Breast epithelium (tissue), 4 donors: ENCODE measurements at regions not wholly inside any gene's neighbourhood (a gene's known extent, or its start where the extent isn't known, plus 50 kb on each side); places are given as distances from the start of the nearest gene placed in this dataset.

Source experiments
- DNase-seq, 2 donors: peaks; one replicate each; pipeline ENCODE4 v3.0.0-alpha.2; 2019; ENCODE audit warnings: low spot score in 2 of 2
- H3K27ac ChIP-seq, 2 donors: fragments of 200-600 bp; sonication (generic) in 1 of 2; one replicate each; pipeline ENCODE4 v1.5.1; 2016 to 2019; ENCODE audit warnings: mild to moderate bottlenecking in 1 of 2
- H3K27me3 ChIP-seq, 2 donors: fragments of 200-600 bp; sonication (generic) in 1 of 2; one replicate each; pipeline versions ENCODE4 v1.5.1 to v1.6.0; 2017 to 2019; ENCODE audit warnings: control low read depth in 1 of 2, mild to moderate bottlenecking in 1 of 2
- H3K36me3 ChIP-seq: fragments of 200-600 bp; one replicate; pipeline ENCODE4 v1.5.1; 2019
- H3K4me1 ChIP-seq, 2 donors: fragments of 200-600 bp; sonication (generic); one replicate each; pipeline ENCODE4 v1.5.1; 2016 to 2019; ENCODE audit warnings: control low read depth in 1 of 2
- H3K4me3 ChIP-seq, 3 donors: fragments of 200-600 bp; sonication (generic); 1 replicate in 2 of 3; 2 replicates in 1 of 3; pipeline ENCODE4 v1.5.1; 2016 to 2019; ENCODE audit warnings: mild to moderate bottlenecking in 3 of 3, moderate library complexity in 2 of 3
- H3K9me3 ChIP-seq, 2 donors: fragments of 200-600 bp; sonication (generic) in 1 of 2; one replicate each; pipeline ENCODE4 v1.5.1; 2016 to 2019; ENCODE audit warnings: control low read depth in 1 of 2
- CTCF ChIP-seq, 3 donors: fragments of 450-650 bp; IDR thresholded peaks; one replicate each; pipeline ENCODE4 v1.5.1; 2016 to 2017; ENCODE audit warnings: antibody characterized with exemption in 3 of 3, mild to moderate bottlenecking in 3 of 3, moderate library complexity in 3 of 3
- POLR2A ChIP-seq: fragments of 450-650 bp; IDR thresholded peaks from one replicate; pipeline ENCODE4 v1.6.1; 2016; ENCODE audit warnings: antibody characterized with exemption, mild to moderate bottlenecking, moderate library complexity
- POLR2AphosphoS5 ChIP-seq, 3 donors: sonication (generic); formaldehyde crosslinking; IDR thresholded peaks; one replicate each; pipeline ENCODE4 v1.6.1; 2017; ENCODE audit warnings: antibody characterized with exemption in 3 of 3
- intact Hi-C: fragments of 100-400 bp; cut with DNase I; formaldehyde crosslinking; loops from one replicate; pipeline ENCODE4 v1.15.1; 2023; ENCODE audit warnings: low total_unique reads

GRCh38 chr15:46848704-46849103 is 868.6 kb upstream of the SEMA6D start:
- no peaks in the 10 kb centered on the region for H3K27me3 ChIP-seq
- DNase-seq: no peak
- H3K36me3 ChIP-seq: no peaks in the 10 kb centered on the region
- no peak for TF ChIP-seq POLR2AphosphoS5 (IDR thresholded peaks at IDR 0.05)
- TF ChIP-seq POLR2A: no peak
- TF ChIP-seq CTCF (IDR thresholded peaks at IDR 0.05): no peak
- intact Hi-C loops: no loop called here
- H3K4me1 ChIP-seq: no peaks in the 10 kb centered on the region
- H3K9me3 ChIP-seq: peaks cover 4 to 7% of the 10 kb centered on the region in 2 donors
- no peak overlapping the region for H3K4me3 ChIP-seq
- H3K27ac ChIP-seq: no peak overlapping the region

DNA sequence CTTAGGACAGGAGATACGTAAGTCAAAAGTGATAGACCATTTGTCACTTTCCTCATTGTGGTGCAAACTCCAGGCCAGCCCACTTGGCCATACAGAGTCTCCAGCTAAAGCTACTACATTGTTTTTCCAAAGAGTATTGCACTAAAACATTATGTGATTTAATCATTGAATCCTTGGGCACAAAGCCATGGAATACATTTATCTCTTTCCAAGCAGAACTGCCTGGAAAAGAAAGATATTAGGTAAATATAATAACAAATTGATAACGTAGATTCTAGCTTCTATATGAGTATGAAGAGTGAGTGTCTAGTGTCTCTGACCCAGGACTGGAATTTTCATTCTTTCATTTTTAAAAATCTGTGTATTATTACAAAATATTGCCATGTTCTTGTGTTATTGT is 863.7 kb upstream of the SEMA6D start:
- DNase-seq: no peak
- H3K27me3 ChIP-seq: no peaks in the 10 kb centered on the region
- H3K9me3 ChIP-seq: no peaks in the 10 kb centered on the region
- no peak for TF ChIP-seq CTCF (IDR thresholded peaks at IDR 0.05)
- no peak for TF ChIP-seq POLR2AphosphoS5 (IDR thresholded peaks at IDR 0.05)
- no peak for TF ChIP-seq POLR2A
- H3K4me3 ChIP-seq: no peak overlapping the region
- H3K4me1 ChIP-seq: no peaks in the 10 kb centered on the region
- H3K36me3 ChIP-seq: no peaks in the 10 kb centered on the region
- no peak overlapping the region for H3K27ac ChIP-seq
- intact Hi-C loops: no loop called here

DNA sequence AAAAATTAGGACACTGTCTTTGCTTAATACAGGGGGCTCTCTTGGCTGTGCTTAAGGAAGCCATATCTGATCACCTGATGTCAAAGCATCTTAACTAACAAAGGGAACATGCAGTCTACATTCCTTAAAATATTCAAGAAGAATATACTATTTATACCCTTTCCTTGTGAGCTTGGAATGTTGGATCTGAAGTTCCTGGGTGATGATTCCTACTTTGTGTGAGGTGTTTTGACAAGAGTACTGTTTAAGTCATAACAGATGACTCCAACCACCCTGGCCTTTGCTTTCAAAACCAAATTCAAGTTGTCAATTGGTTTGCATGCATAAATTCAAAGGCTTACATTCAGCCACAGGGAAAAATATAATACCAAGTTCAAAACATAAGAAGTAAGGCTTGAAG is 862.7 kb upstream of the SEMA6D start:
- no peaks in the 10 kb centered on the region for H3K4me1 ChIP-seq
- H3K9me3 ChIP-seq: no peaks in the 10 kb centered on the region
- no peaks in the 10 kb centered on the region for H3K36me3 ChIP-seq
- intact Hi-C loops: no loop called here
- H3K4me3 ChIP-seq: no peak overlapping the region
- no peaks in the 10 kb centered on the region for H3K27me3 ChIP-seq
- TF ChIP-seq POLR2AphosphoS5 (IDR thresholded peaks at IDR 0.05) (no peak), POLR2A (no peak), CTCF (IDR thresholded peaks at IDR 0.05) (no peak)
- DNase-seq: no peak
- H3K27ac ChIP-seq: no peak overlapping the region

DNA sequence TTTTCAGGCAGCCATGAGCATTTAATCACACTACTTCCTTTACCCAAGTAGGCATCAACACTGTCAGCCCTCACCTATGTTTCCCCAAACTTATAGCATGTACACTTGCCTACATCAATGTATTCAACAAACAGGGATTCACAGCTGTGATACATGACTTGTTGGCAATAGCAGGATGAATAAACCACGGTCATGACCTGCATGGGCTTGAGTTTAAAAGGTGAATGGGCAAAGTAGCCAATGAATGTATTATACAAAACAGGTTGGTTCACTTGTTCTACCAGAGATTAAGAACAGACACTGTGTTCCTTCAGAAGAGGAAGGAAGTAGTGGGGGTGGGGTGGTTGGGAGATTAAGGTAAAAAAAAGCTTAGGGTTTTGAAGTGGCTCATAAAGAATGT is 861.9 kb upstream of the SEMA6D start:
- no peaks in the 10 kb centered on the region for H3K4me1 ChIP-seq
- H3K4me3 ChIP-seq: no peak overlapping the region
- H3K27ac ChIP-seq: no peak overlapping the region
- H3K9me3 ChIP-seq: no peaks in the 10 kb centered on the region
- no peaks in the 10 kb centered on the region for H3K27me3 ChIP-seq
- no peak for TF ChIP-seq POLR2AphosphoS5 (IDR thresholded peaks at IDR 0.05)
- TF ChIP-seq POLR2A: no peak
- TF ChIP-seq CTCF (IDR thresholded peaks at IDR 0.05): no peak
- DNase-seq: no peak
- no peaks in the 10 kb centered on the region for H3K36me3 ChIP-seq
- intact Hi-C loops: no loop called here

DNA sequence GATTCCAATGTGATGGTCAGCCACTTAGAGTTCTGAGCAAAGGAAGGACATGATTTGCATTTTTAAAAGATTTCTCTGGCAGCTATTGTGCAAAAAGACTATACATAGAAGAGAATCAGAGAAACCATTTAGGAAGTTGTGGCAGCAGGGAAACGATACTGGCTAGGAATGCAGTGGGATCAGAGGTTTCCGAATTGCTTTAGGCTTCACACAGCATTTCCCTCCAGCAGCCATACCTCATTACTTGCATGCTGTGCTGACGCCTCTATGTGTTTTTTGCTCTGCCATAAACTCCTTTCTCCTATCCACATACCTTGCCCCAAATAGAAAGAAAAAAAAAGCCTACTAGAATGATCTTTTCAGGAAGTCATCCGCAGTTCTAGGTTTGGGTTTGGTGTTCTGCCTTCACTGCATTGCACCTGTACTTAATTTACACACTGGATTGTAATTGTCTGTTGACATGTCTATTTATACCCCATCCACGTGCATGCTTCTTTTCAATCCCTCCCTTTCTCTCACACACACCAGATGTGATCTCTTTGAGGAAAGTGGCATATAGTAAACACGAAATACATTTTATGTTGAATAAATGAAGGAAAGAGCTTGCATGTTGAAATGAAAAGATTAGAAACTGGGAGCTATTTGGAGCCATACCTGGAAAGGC is 860.3 kb upstream of the SEMA6D start:
- Histone ChIP-seq H3K36me3 (no peaks in the 10 kb centered on the region), H3K4me3 (no peak overlapping the region), H3K27me3 (no peaks in the 10 kb centered on the region), H3K9me3 (no peaks in the 10 kb centered on the region), H3K4me1 (no peaks in the 10 kb centered on the region), H3K27ac (no peak overlapping the region)
- TF ChIP-seq POLR2A (no peak), CTCF (IDR thresholded peaks at IDR 0.05) (no peak), POLR2AphosphoS5 (IDR thresholded peaks at IDR 0.05) (no peak)
- intact Hi-C loops: no loop called here
- DNase-seq: no peak
